ENCODE measurements at regions not wholly inside any gene's neighbourhood (a gene's known extent, or its start where the extent isn't known, plus 50 kb on each side); places are given as distances from the start of the nearest gene placed in this dataset.

- ATAC-seq = no peak
- POLR2A ChIA-PET (ENCODE audit: unreplicated experiment) = no interaction called here
- H3K4me2 ChIP-seq (ENCODE audit: low read length) = no peak overlapping the region
- CTCF ChIA-PET = interaction anchor here (1.2 kb wide), 1 partner anchor 313 kb away, joined by 3 read pairs; no protein-coding TSS in a partner anchor
- no peaks in the 10 kb centered on the region for H3K9me2 ChIP-seq (replicated peaks; ENCODE audit: low read length)
- H3K27ac ChIP-seq (ENCODE audit: low read length) = no peak overlapping the region
- BruUV-seq (replicated peaks) = no TSS peak
- H3F3A ChIP-seq (ENCODE audit: low read length, unreplicated experiment) = no peaks in the 10 kb centered on the region
- no peaks in the 10 kb centered on the region for H3K36me3 ChIP-seq (ENCODE audit: low read depth, low read length)
- no peak overlapping the region for H3K4me3 ChIP-seq (ENCODE audit: low read length)
- H3K9ac ChIP-seq (ENCODE audit: low read length) = no peak overlapping the region
- peaks cover 62% of the 10 kb centered on the region for H3K4me1 ChIP-seq (ENCODE audit: insufficient read depth, low read length)
- intact Hi-C loops (cut with micrococcal nuclease) = loop anchor here (1.0 kb wide), 1 partner anchor 25 kb away; no protein-coding TSS in a partner anchor
- no peak overlapping the region for H2AFZ ChIP-seq (ENCODE audit: low read length)
- no peaks in the 10 kb centered on the region for H4K20me1 ChIP-seq (ENCODE audit: low read length)
- TF ChIP-seq EZH2 (IDR thresholded peaks at IDR 0.05; ENCODE audit: low read length, unreplicated experiment) (no peak), EZH2phosphoT487 (IDR thresholded peaks at IDR 0.05; ENCODE audit: borderline replicate concordance, low read length) (no peak), CTCF (conservative IDR thresholded peaks at IDR 0.05; ENCODE audit: low read depth, low read length) (no peak)
- H3K27me3 ChIP-seq (ENCODE audit: low read length) = no peaks in the 10 kb centered on the region
- H3K9me3 ChIP-seq (ENCODE audit: low read length) = no peaks in the 10 kb centered on the region
- DNase-seq = no peak
- no peaks in the 10 kb centered on the region for H3K79me2 ChIP-seq (ENCODE audit: low read length)
These were observed 143.5 kb downstream of the CHIC2 start for GRCh38 chr4:53920883-53921282.

GRCh38 chr4:53920116-53920515, 144.3 kb downstream of the CHIC2 start:
- ChIA-PET POLR2A (ENCODE audit: unreplicated experiment) (no interaction called here), CTCF (interaction anchor here (0.9 to 1.2 kb wide), 2 partner anchors 13 to 314 kb away, joined by 3 to 4 read pairs; no protein-coding TSS in a partner anchor)
- no peaks in the 10 kb centered on the region for H3K36me3 ChIP-seq (ENCODE audit: low read depth, low read length)
- DNase-seq = peak; percentile 47
- H3K27me3 ChIP-seq (ENCODE audit: low read length) = no peaks in the 10 kb centered on the region
- H3K27ac ChIP-seq (ENCODE audit: low read length) = no peak overlapping the region
- no peaks in the 10 kb centered on the region for H3K9me3 ChIP-seq (ENCODE audit: low read length)
- no peaks in the 10 kb centered on the region for H3F3A ChIP-seq (ENCODE audit: low read length, unreplicated experiment)
- no TSS peak for BruUV-seq (replicated peaks)
- intact Hi-C loops (cut with micrococcal nuclease) = no loop called here
- ATAC-seq = no peak
- peak overlapping the region; percentile 10; the same call in 1 of the 2 replicates for H2AFZ ChIP-seq (ENCODE audit: low read length)
- peaks cover 63% of the 10 kb centered on the region for H3K4me1 ChIP-seq (ENCODE audit: insufficient read depth, low read length)
- no peak for TF ChIP-seq EZH2phosphoT487 (IDR thresholded peaks at IDR 0.05; ENCODE audit: borderline replicate concordance, low read length)
- TF ChIP-seq CTCF (conservative IDR thresholded peaks at IDR 0.05; ENCODE audit: low read depth, low read length) = no peak
- no peak for TF ChIP-seq EZH2 (IDR thresholded peaks at IDR 0.05; ENCODE audit: low read length, unreplicated experiment)
- no peaks in the 10 kb centered on the region for H4K20me1 ChIP-seq (ENCODE audit: low read length)
- no peak overlapping the region for H3K4me3 ChIP-seq (ENCODE audit: low read length)
- H3K4me2 ChIP-seq (ENCODE audit: low read length) = 0 out of 2 replicates have a peak overlapping the region, but pooled peaks have one; percentile 7
- no peak overlapping the region for H3K9ac ChIP-seq (ENCODE audit: low read length)
- no peaks in the 10 kb centered on the region for H3K9me2 ChIP-seq (replicated peaks; ENCODE audit: low read length)
- no peaks in the 10 kb centered on the region for H3K79me2 ChIP-seq (ENCODE audit: low read length)

GRCh38 chr4:53919535-53919934, 144.9 kb downstream of the CHIC2 start:
- Histone ChIP-seq H3K9me2 (replicated peaks; ENCODE audit: low read length) (no peaks in the 10 kb centered on the region), H3K4me2 (ENCODE audit: low read length) (no peak overlapping the region), H3F3A (ENCODE audit: low read length, unreplicated experiment) (peaks cover 3% of the 10 kb centered on the region), H3K79me2 (ENCODE audit: low read length) (no peaks in the 10 kb centered on the region), H3K27me3 (ENCODE audit: low read length) (no peaks in the 10 kb centered on the region), H3K4me1 (ENCODE audit: insufficient read depth, low read length) (peaks cover 63% of the 10 kb centered on the region), H3K9ac (ENCODE audit: low read length) (no peak overlapping the region), H2AFZ (ENCODE audit: low read length) (no peak overlapping the region), H3K36me3 (ENCODE audit: low read depth, low read length) (no peaks in the 10 kb centered on the region), H4K20me1 (ENCODE audit: low read length) (no peaks in the 10 kb centered on the region), H3K4me3 (ENCODE audit: low read length) (no peak overlapping the region), H3K9me3 (ENCODE audit: low read length) (no peaks in the 10 kb centered on the region), H3K27ac (ENCODE audit: low read length) (no peak overlapping the region)
- ATAC-seq = no peak
- intact Hi-C loops (cut with micrococcal nuclease) = no loop called here
- no peak for TF ChIP-seq CTCF (conservative IDR thresholded peaks at IDR 0.05; ENCODE audit: low read depth, low read length)
- no peak for TF ChIP-seq EZH2 (IDR thresholded peaks at IDR 0.05; ENCODE audit: low read length, unreplicated experiment)
- no peak for TF ChIP-seq EZH2phosphoT487 (IDR thresholded peaks at IDR 0.05; ENCODE audit: borderline replicate concordance, low read length)
- DNase-seq = no peak
- no TSS peak for BruUV-seq (replicated peaks)
- ChIA-PET CTCF (interaction anchor here (0.9 kb wide), 1 partner anchor 13 kb away, joined by 4 read pairs; no protein-coding TSS in a partner anchor), POLR2A (ENCODE audit: unreplicated experiment) (no interaction called here)
